ENCODE measurements at regions not wholly inside any gene's neighbourhood (a gene's known extent, or its start where the extent isn't known, plus 50 kb on each side); places are given as distances from the start of the nearest gene placed in this dataset.

- TF ChIP-seq CTCF (optimal IDR thresholded peaks at IDR 0.05 in 1 of 3, IDR thresholded peaks at IDR 0.05 in 1 of 3, conservative IDR thresholded peaks at IDR 0.05 in 1 of 3; ENCODE audit: extremely low read depth in 1 of 3, insufficient read depth in 2 of 3, low read length in 3 of 3) (no peak), EZH2 (IDR thresholded peaks at IDR 0.05; ENCODE audit: low read length) (no peak)
Observed at GRCh38 chr3:141682921-141683320, 55.2 kb upstream of the RNF7 start.

Measured in keratinocyte (primary cell).